Suprapubic skin (tissue), 4 donors: ENCODE measurements at regions not wholly inside any gene's neighbourhood (a gene's known extent, or its start where the extent isn't known, plus 50 kb on each side); places are given as distances from the start of the nearest gene placed in this dataset.
A peak's percentile ranks its signal among the peaks of the same experiment; 100 is the strongest.

Experiments used
- DNase-seq, 2 donors: peaks; one replicate each; pipeline ENCODE4 v3.0.0-alpha.2; 2019; ENCODE audit warnings: low spot score in 2 of 2
- H3K27ac ChIP-seq: fragments of 200-600 bp; sonication (generic); one replicate; pipeline ENCODE4 v1.5.1; 2019
- H3K27me3 ChIP-seq: fragments of 200-600 bp; sonication (generic); one replicate; pipeline ENCODE4 v1.5.1; 2019
- H3K36me3 ChIP-seq: fragments of 200-600 bp; sonication (generic); one replicate; pipeline ENCODE4 v1.5.1; 2019
- H3K4me1 ChIP-seq: fragments of 200-600 bp; sonication (generic); one replicate; pipeline ENCODE4 v1.5.1; 2019
- H3K4me3 ChIP-seq: fragments of 200-600 bp; sonication (generic); one replicate; pipeline ENCODE4 v1.5.1; 2019; ENCODE audit warnings: mild to moderate bottlenecking
- H3K9me3 ChIP-seq: fragments of 200-600 bp; sonication (generic); one replicate; pipeline ENCODE4 v1.5.1; 2019
- EP300 ChIP-seq: sonication (generic); formaldehyde crosslinking; IDR thresholded peaks from one replicate; pipeline ENCODE4 v1.6.1; 2017; ENCODE audit warnings: antibody characterized with exemption
- POLR2A ChIP-seq, 2 donors: fragments of 450-650 bp; IDR thresholded peaks; one replicate each; pipeline ENCODE4 v1.6.1; 2017; ENCODE audit warnings: antibody characterized with exemption in 2 of 2, mild to moderate bottlenecking in 2 of 2, moderate library complexity in 2 of 2
- POLR2AphosphoS5 ChIP-seq, 3 donors: sonication (generic); formaldehyde crosslinking; IDR thresholded peaks; one replicate each; pipeline ENCODE4 v1.6.1; 2017; ENCODE audit warnings: antibody characterized with exemption in 3 of 3
- WGBS: methylation state at CpG from one replicate; pipeline ENCODE4 v1.1.5; 2018; 5-methylcytosine and 5-hydroxymethylcytosine counted together
- TF ChIP-seq, protein P1 (sequence below), 2 donors: fragments of 200-600 bp in 1 of 2; fragments of 450-650 bp in 1 of 2; sonication (generic) in 1 of 2; IDR thresholded peaks; one replicate each; pipeline ENCODE4 v1.5.1; 2016 to 2019; ENCODE audit warnings: antibody characterized with exemption in 2 of 2, mild to moderate bottlenecking in 1 of 2, moderate library complexity in 1 of 2

DNA sequence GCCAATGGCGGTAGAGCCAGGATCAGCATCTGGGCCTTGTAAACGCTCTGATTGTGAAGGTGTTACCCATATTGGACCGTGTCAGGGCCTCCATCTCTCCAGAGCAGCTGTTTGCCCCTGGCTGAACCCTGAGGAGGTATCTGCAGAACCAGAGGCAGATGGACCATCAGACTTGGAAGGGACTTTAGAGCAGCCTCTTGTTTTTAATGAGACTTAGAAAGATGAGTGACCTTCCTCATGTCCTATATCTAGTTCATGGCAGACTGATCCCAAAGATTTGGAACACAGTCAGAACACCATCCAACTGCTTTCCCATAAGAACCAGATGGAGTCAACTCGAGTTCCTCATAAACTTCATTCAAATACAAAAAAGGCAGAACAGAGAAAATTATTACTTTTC is 135.1 kb upstream of the MSX1 start:
- 75% methylated on average over 4 of the region's 4 CpGs for WGBS
- no peaks in the 10 kb centered on the region for H3K27me3 ChIP-seq
- no peaks in the 10 kb centered on the region for H3K4me1 ChIP-seq
- H3K4me3 ChIP-seq = no peak overlapping the region
- H3K9me3 ChIP-seq = peaks cover 4% of the 10 kb centered on the region
- no peak overlapping the region for H3K27ac ChIP-seq
- no peaks in the 10 kb centered on the region for H3K36me3 ChIP-seq
- TF ChIP-seq EP300 (no peak), POLR2A (IDR thresholded peaks at IDR 0.05) (no peak), POLR2AphosphoS5 (IDR thresholded peaks at IDR 0.05) (no peak)
- TF ChIP-seq, protein P1, sequence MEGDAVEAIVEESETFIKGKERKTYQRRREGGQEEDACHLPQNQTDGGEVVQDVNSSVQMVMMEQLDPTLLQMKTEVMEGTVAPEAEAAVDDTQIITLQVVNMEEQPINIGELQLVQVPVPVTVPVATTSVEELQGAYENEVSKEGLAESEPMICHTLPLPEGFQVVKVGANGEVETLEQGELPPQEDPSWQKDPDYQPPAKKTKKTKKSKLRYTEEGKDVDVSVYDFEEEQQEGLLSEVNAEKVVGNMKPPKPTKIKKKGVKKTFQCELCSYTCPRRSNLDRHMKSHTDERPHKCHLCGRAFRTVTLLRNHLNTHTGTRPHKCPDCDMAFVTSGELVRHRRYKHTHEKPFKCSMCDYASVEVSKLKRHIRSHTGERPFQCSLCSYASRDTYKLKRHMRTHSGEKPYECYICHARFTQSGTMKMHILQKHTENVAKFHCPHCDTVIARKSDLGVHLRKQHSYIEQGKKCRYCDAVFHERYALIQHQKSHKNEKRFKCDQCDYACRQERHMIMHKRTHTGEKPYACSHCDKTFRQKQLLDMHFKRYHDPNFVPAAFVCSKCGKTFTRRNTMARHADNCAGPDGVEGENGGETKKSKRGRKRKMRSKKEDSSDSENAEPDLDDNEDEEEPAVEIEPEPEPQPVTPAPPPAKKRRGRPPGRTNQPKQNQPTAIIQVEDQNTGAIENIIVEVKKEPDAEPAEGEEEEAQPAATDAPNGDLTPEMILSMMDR (IDR thresholded peaks at IDR 0.05) = no peak
- DNase-seq = peak in 1 of 2 donors; percentile 41

DNA sequence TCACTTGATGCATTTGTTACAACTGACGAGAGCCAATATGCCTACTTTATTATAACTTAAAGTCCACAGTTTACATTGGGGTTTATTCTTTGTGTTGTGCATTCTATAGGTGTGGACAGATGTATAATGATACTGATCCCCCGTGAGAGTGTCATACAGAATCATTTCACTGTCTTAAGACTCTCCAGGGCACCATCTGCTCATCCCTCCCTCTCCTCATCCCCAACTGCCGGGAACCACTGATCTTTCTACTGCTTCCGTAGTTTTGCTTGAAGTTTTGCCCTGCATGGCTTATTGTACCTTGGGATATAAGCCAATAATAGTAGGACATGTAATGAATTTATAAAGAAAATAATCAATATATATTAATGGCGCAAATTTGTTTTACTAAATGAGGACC is 137.8 kb upstream of the MSX1 start:
- DNase-seq = peak in 1 of 2 donors; percentile 13
- Histone ChIP-seq H3K4me3 (no peak overlapping the region), H3K27me3 (no peaks in the 10 kb centered on the region), H3K27ac (no peak overlapping the region), H3K9me3 (peaks cover 4% of the 10 kb centered on the region), H3K36me3 (no peaks in the 10 kb centered on the region), H3K4me1 (no peaks in the 10 kb centered on the region)
- TF ChIP-seq POLR2AphosphoS5 (IDR thresholded peaks at IDR 0.05) = no peak
- TF ChIP-seq, protein P1 (IDR thresholded peaks at IDR 0.05) = no peak
- no peak for TF ChIP-seq EP300
- no peak for TF ChIP-seq POLR2A (IDR thresholded peaks at IDR 0.05)
- 92% methylated on average over 5 of the region's 5 CpGs for WGBS

DNA sequence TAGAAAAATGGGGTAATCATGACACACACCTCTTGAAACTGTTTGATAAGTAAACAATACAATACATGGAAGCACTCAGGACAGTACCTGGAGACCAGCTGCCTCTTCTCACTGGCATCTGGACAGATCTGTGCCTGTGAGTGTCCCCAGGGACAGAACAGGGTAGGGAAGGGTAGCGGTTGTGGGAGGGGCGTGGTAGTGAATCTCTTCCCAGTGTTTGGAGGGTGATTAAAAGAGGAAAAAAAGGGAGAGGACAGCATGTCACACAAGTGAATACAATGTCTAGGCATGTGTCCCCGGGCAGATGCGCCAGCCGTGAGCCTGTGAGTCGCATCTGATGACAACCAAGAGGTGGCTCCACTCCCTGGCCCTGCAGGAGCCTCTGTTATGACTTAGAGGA is 138.8 kb upstream of the MSX1 start:
- Histone ChIP-seq H3K9me3 (peaks cover 4% of the 10 kb centered on the region), H3K27ac (no peak overlapping the region), H3K4me3 (no peak overlapping the region), H3K36me3 (no peaks in the 10 kb centered on the region), H3K4me1 (no peaks in the 10 kb centered on the region), H3K27me3 (no peaks in the 10 kb centered on the region)
- 69% methylated on average over 6 of the region's 6 CpGs for WGBS
- TF ChIP-seq, protein P1 (IDR thresholded peaks at IDR 0.05) = no peak
- TF ChIP-seq POLR2AphosphoS5 (IDR thresholded peaks at IDR 0.05) (no peak), EP300 (no peak), POLR2A (IDR thresholded peaks at IDR 0.05) (no peak)
- peak in 1 of 2 donors; percentile 43 for DNase-seq

DNA sequence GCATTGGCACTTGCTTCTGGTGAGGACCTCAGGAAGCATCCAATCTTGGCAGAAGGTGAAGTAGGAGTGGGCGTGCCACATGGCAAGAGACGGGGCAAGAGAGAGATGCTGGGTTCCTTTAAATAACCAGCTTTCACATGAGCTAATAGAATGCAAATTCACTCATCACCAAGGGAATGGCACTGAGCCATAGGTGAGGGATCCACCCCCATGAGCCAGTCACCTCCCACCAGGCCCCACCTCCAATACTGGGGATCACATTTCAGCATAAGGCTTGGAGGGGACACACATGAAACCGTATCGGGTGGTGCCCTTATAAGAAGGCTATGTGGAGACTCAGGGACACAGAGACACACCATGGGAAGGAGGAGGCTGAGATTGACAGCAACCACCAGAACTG is 140.0 kb upstream of the MSX1 start:
- H3K27me3 ChIP-seq = no peaks in the 10 kb centered on the region
- no peak overlapping the region for H3K4me3 ChIP-seq
- peaks cover 4% of the 10 kb centered on the region for H3K9me3 ChIP-seq
- no peak for DNase-seq
- no peaks in the 10 kb centered on the region for H3K36me3 ChIP-seq
- no peak overlapping the region for H3K27ac ChIP-seq
- TF ChIP-seq POLR2AphosphoS5 (IDR thresholded peaks at IDR 0.05) = no peak
- TF ChIP-seq POLR2A (IDR thresholded peaks at IDR 0.05) = no peak
- H3K4me1 ChIP-seq = no peaks in the 10 kb centered on the region
- 52% methylated on average over 4 of the region's 4 CpGs for WGBS

DNA sequence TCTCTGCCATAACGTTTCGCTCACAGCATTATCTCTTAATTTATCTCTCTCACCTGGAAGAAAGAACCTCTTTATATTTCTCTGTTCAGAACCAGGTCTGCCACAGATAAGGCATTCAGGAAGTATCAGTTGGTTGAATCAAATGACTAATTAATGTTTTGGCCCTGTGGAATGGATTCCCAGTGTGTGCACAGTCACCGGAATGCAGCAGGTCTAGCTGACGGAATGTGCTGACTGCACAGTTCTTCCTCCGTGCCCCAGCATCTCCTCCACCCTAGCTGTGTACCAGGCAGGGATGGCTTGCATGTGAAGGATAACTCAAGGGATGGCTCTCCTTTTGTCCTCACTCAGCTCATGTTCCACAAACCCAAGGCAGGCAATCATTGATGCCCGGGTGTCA is 141.8 kb upstream of the MSX1 start:
- H3K27me3 ChIP-seq = no peaks in the 10 kb centered on the region
- H3K4me3 ChIP-seq = no peak overlapping the region

More for the DNA sequence above, 141.8 kb upstream of the MSX1 start:
- WGBS = 66% methylated on average over 6 of the region's 6 CpGs
- no peaks in the 10 kb centered on the region for H3K9me3 ChIP-seq
- TF ChIP-seq, protein P1 (IDR thresholded peaks at IDR 0.05) = no peak
- no peak for TF ChIP-seq EP300
- no peak for TF ChIP-seq POLR2AphosphoS5 (IDR thresholded peaks at IDR 0.05)
- no peak for TF ChIP-seq POLR2A (IDR thresholded peaks at IDR 0.05)
- DNase-seq = no peak
- H3K27ac ChIP-seq = no peak overlapping the region
- H3K36me3 ChIP-seq = no peaks in the 10 kb centered on the region
- no peaks in the 10 kb centered on the region for H3K4me1 ChIP-seq
